HepG2 (cell line): ENCODE measurements at regions not wholly inside any gene's neighbourhood (a gene's known extent, or its start where the extent isn't known, plus 50 kb on each side); places are given as distances from the start of the nearest gene placed in this dataset.

Experiments used
- CBX5 ChIP-seq: sonication (generic); formaldehyde crosslinking; IDR thresholded peaks from 2 replicates; pipeline ENCODE4 v1.4.0; 2020; ENCODE audit warnings: missing genetic modification reagents, borderline replicate concordance
- EP300 ChIP-seq, 3 experiments: sonication (generic) in 1 of 3; formaldehyde crosslinking in 1 of 3; IDR thresholded peaks; 2 replicates each; pipeline versions ENCODE4 v1.5.1 to v1.6.1; 2011 to 2020; ENCODE audit warnings: low read depth in 2 of 3, low read length in 2 of 3, borderline replicate concordance in 1 of 3, improper control_type of control experiment in 1 of 3, mild to moderate bottlenecking in 1 of 3, missing genetic modification reagents in 1 of 3, moderate library complexity in 1 of 3
- FOXA3 ChIP-seq: IDR thresholded peaks from 2 replicates; pipeline ENCODE4 v1.6.1; 2016; ENCODE audit warnings: missing genetic modification reagents, missing compliant biosample characterization
- HMG20A ChIP-seq: IDR thresholded peaks from 2 replicates; pipeline ENCODE4 v1.6.1; 2016; ENCODE audit warnings: borderline replicate concordance
- MTF2 ChIP-seq: sonication (generic); formaldehyde crosslinking; IDR thresholded peaks from 2 replicates; pipeline ENCODE4 v1.5.0; 2020; ENCODE audit warnings: missing genetic modification reagents, borderline replicate concordance
- NAIF1 ChIP-seq: sonication (generic); formaldehyde crosslinking; IDR thresholded peaks from 2 replicates; pipeline ENCODE4 v1.5.0; 2020; ENCODE audit warnings: mild to moderate bottlenecking, missing genetic modification reagents, borderline replicate concordance
- RBM22 ChIP-seq: fragments of 200-400 bp; formaldehyde crosslinking; optimal IDR thresholded peaks from 2 replicates; pipeline ENCODE3; 2017; ENCODE audit warnings: mild to moderate bottlenecking, low read length, moderate library complexity
- SKI ChIP-seq: fragments of 450-650 bp; IDR thresholded peaks from one replicate; pipeline ENCODE4 v1.6.1; 2018; ENCODE audit warnings: mild to moderate bottlenecking; ENCODE audit not compliant: partially characterized antibody
- SPEN ChIP-seq: sonication (generic); formaldehyde crosslinking; IDR thresholded peaks from 2 replicates; pipeline ENCODE4 v1.5.1; 2020; ENCODE audit warnings: low read depth, mild to moderate bottlenecking, missing genetic modification reagents
- TAF1 ChIP-seq: sonication (generic); formaldehyde crosslinking; IDR thresholded peaks from 2 replicates; pipeline ENCODE4 v1.4.0; 2020; ENCODE audit warnings: missing genetic modification reagents
- TEAD2 ChIP-seq: sonication (generic); formaldehyde crosslinking; IDR thresholded peaks from 2 replicates; pipeline ENCODE4 v1.9.0; 2021; ENCODE audit warnings: missing genetic modification reagents
- YEATS2 ChIP-seq: sonication (generic); formaldehyde crosslinking; IDR thresholded peaks from 2 replicates; pipeline ENCODE4 v1.4.0; 2020; ENCODE audit warnings: missing genetic modification reagents, borderline replicate concordance
- ZBTB3 ChIP-seq: sonication (generic); formaldehyde crosslinking; IDR thresholded peaks from 2 replicates; pipeline ENCODE4 v1.4.0; 2020; ENCODE audit warnings: low read depth, mild to moderate bottlenecking, moderate library complexity, missing genetic modification reagents, borderline replicate concordance
- ZFP1 ChIP-seq: IDR thresholded peaks from 2 replicates; pipeline ENCODE4 v1.6.1; 2016
- ZNF333 ChIP-seq: sonication (generic); formaldehyde crosslinking; IDR thresholded peaks from 2 replicates; pipeline ENCODE4 v1.4.0; 2020; ENCODE audit warnings: mild to moderate bottlenecking, missing genetic modification reagents, borderline replicate concordance
- ZNF367 ChIP-seq: sonication (generic); formaldehyde crosslinking; IDR thresholded peaks from 2 replicates; pipeline ENCODE4 v1.4.0; 2020; ENCODE audit warnings: missing genetic modification reagents, borderline replicate concordance
- ZNF383 ChIP-seq: sonication (generic); formaldehyde crosslinking; IDR thresholded peaks from 2 replicates; pipeline ENCODE4 v1.4.0; 2020; ENCODE audit warnings: missing genetic modification reagents, mild to moderate bottlenecking, borderline replicate concordance
- ZNF615 ChIP-seq: sonication (generic); formaldehyde crosslinking; IDR thresholded peaks from 2 replicates; pipeline ENCODE4 v1.5.0; 2020; ENCODE audit warnings: mild to moderate bottlenecking, missing genetic modification reagents, borderline replicate concordance
- ZNF644 ChIP-seq: IDR thresholded peaks from 2 replicates; pipeline ENCODE4 v1.6.1; 2016; ENCODE audit warnings: low read depth
- ZNF7 ChIP-seq: IDR thresholded peaks from 2 replicates; pipeline ENCODE4 v1.6.1; 2016; ENCODE audit warnings: missing biosample characterization, missing genetic modification reagents
- ZNF709 ChIP-seq: sonication (generic); formaldehyde crosslinking; IDR thresholded peaks from 2 replicates; pipeline ENCODE4 v1.5.0; 2020; ENCODE audit warnings: mild to moderate bottlenecking, missing genetic modification reagents
- ZNF841 ChIP-seq: sonication (generic); formaldehyde crosslinking; IDR thresholded peaks from 2 replicates; pipeline ENCODE4 v1.8.1; 2023; ENCODE audit warnings: missing genetic modification reagents, borderline replicate concordance
- TF ChIP-seq, protein P1 (sequence below): IDR thresholded peaks from 2 replicates; pipeline ENCODE4 v1.6.1; 2016; ENCODE audit warnings: low read depth, control low read depth
- TF ChIP-seq, protein P2 (sequence below): sonication (generic); formaldehyde crosslinking; IDR thresholded peaks from 2 replicates; pipeline ENCODE4 v1.5.0; 2020; ENCODE audit warnings: mild to moderate bottlenecking, missing genetic modification reagents
- TF ChIP-seq, protein P3 (sequence below): sonication (generic); formaldehyde crosslinking; IDR thresholded peaks from 2 replicates; pipeline ENCODE4 v1.4.0; 2020; ENCODE audit warnings: missing genetic modification reagents

DNA sequence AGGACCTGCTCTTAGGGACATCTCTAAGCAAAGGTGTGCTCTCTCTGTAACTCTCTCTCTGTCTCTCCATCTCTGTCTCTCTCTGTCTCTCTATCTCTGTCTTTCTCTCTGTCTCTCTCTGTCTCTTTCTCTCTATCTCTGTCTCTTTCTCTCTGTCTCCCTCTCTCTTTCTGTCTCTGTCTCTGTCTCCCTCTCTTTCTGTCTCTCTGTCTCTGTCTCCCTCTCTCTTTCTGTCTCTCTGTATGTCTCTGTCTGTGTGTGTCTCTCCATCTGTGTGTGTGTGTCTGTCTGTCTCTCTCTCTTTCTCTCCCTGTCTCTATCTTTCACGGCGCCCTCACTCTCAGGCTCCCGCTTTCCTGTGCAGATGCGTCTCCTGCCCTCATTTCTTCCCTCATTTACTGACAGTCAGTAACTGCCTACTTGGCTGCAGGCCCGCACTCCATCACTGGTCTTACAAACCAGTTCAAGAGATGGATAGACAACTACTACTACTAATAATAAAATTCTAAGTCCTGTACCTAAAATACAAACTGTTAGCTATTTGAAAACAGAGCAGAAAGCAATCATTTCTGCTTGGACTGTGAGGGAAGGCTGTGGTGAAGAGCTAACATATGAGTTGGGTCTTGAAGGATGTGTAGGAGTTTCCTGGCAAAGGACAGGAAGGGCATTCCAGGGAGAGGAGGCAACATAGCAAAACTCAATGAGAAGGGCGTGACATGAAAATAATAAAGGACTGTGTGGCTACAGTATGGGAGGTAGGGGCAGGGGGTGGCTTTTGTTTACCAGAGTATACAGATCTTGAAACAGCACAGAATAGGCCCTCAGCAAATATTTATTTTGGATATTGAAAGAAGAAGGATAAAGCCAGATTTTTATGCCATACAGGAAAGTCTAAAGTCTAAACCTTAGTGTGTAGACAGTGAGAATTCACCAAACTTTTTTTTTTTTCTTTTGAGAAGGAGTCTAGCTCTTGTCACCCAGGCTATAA lies 67.8 kb upstream of the TAB2 start (continued):
- TF ChIP-seq ZNF841 (CRISPR knock-in tag): no peak
- TF ChIP-seq ZNF367 (CRISPR knock-in tag): no peak
- no peak for TF ChIP-seq RBM22
- TF ChIP-seq CBX5: no peak
- TF ChIP-seq TEAD2: no peak
- TF ChIP-seq TAF1 (CRISPR knock-in tag): no peak
- no peak for TF ChIP-seq ZFP1 (CRISPR knock-in tag)
- TF ChIP-seq HMG20A (CRISPR knock-in tag): peak; percentile 60; the same call in 1 of the 2 replicates
- 0 out of 2 replicates have a peak, but pooled peaks have one; percentile 28 for TF ChIP-seq YEATS2
- TF ChIP-seq SKI: no peak
- TF ChIP-seq, protein P1, sequence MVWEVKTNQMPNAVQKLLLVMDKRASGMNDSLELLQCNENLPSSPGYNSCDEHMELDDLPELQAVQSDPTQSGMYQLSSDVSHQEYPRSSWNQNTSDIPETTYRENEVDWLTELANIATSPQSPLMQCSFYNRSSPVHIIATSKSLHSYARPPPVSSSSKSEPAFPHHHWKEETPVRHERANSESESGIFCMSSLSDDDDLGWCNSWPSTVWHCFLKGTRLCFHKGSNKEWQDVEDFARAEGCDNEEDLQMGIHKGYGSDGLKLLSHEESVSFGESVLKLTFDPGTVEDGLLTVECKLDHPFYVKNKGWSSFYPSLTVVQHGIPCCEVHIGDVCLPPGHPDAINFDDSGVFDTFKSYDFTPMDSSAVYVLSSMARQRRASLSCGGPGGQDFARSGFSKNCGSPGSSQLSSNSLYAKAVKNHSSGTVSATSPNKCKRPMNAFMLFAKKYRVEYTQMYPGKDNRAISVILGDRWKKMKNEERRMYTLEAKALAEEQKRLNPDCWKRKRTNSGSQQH (CRISPR knock-in tag): no peak
- no peak for TF ChIP-seq ZNF383 (CRISPR knock-in tag)
- TF ChIP-seq ZNF7: no peak
- peak; percentile 79 for TF ChIP-seq FOXA3
- peak in 1 of 2 experiments; percentile 58; a peak in 2 of 4 replicates for TF ChIP-seq EP300 (IDR thresholded peaks at IDR 0.05; ENCODE audit: low read depth in 2 of 2, low read length in 2 of 2)
- no peak for TF ChIP-seq EP300 (CRISPR knock-in tag; IDR thresholded peaks at IDR 0.05; ENCODE audit: borderline replicate concordance)
- no peak for TF ChIP-seq SPEN (CRISPR knock-in tag)
- no peak for TF ChIP-seq ZNF333 (CRISPR knock-in tag)
- TF ChIP-seq, protein P2, sequence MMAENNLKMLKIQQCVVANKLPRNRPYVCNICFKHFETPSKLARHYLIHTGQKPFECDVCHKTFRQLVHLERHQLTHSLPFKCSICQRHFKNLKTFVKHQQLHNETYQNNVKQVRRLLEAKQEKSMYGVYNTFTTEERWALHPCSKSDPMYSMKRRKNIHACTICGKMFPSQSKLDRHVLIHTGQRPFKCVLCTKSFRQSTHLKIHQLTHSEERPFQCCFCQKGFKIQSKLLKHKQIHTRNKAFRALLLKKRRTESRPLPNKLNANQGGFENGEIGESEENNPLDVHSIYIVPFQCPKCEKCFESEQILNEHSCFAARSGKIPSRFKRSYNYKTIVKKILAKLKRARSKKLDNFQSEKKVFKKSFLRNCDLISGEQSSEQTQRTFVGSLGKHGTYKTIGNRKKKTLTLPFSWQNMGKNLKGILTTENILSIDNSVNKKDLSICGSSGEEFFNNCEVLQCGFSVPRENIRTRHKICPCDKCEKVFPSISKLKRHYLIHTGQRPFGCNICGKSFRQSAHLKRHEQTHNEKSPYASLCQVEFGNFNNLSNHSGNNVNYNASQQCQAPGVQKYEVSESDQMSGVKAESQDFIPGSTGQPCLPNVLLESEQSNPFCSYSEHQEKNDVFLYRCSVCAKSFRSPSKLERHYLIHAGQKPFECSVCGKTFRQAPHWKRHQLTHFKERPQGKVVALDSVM (CRISPR knock-in tag): no peak
- TF ChIP-seq ZNF644: no peak
- TF ChIP-seq, protein P3, sequence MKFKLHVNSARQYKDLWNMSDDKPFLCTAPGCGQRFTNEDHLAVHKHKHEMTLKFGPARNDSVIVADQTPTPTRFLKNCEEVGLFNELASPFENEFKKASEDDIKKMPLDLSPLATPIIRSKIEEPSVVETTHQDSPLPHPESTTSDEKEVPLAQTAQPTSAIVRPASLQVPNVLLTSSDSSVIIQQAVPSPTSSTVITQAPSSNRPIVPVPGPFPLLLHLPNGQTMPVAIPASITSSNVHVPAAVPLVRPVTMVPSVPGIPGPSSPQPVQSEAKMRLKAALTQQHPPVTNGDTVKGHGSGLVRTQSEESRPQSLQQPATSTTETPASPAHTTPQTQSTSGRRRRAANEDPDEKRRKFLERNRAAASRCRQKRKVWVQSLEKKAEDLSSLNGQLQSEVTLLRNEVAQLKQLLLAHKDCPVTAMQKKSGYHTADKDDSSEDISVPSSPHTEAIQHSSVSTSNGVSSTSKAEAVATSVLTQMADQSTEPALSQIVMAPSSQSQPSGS (CRISPR knock-in tag): no peak
- TF ChIP-seq ZBTB3 (CRISPR knock-in tag): no peak
- TF ChIP-seq ZNF615: no peak
- no peak for TF ChIP-seq MTF2 (CRISPR knock-in tag)
- TF ChIP-seq ZNF709 (CRISPR knock-in tag): no peak
- no peak for TF ChIP-seq NAIF1 (CRISPR knock-in tag)
